ENCODE measurements at regions not wholly inside any gene's neighbourhood (a gene's known extent, or its start where the extent isn't known, plus 50 kb on each side); places are given as distances from the start of the nearest gene placed in this dataset.

GRCh38 chr20:29750268-29750899, 1507.1 kb upstream of the DEFB115 start:
- TF ChIP-seq RBAK (tag by site-specific recombination; IDR thresholded peaks at IDR 0.05), result no peak
- TF ChIP-seq KLF16 (tag by site-specific recombination; IDR thresholded peaks at IDR 0.05), result no peak
- no peak for TF ChIP-seq ZNF624 (tag by site-specific recombination; IDR thresholded peaks at IDR 0.05)
- TF ChIP-seq REST (tag by site-specific recombination; IDR thresholded peaks at IDR 0.05), result no peak
- no peak for TF ChIP-seq ZNF660 (tag by site-specific recombination; IDR thresholded peaks at IDR 0.05)
- TF ChIP-seq CTCF (tag by site-specific recombination; IDR thresholded peaks at IDR 0.05), result no peak
- no peak for TF ChIP-seq ZNF423 (tag by site-specific recombination; IDR thresholded peaks at IDR 0.05)
- no peak for TF ChIP-seq GLI4 (tag by site-specific recombination; IDR thresholded peaks at IDR 0.05)
